Inflammatory macrophage (primary cell): ENCODE measurements at regions not wholly inside any gene's neighbourhood (a gene's known extent, or its start where the extent isn't known, plus 50 kb on each side); places are given as distances from the start of the nearest gene placed in this dataset.
"Not testable (repeated sequence)": the region's sequence is repeated elsewhere in the genome, so short reads cannot be mapped to it uniquely, and the experiment has no call there.

ENCODE experiments used
- DNase-seq, 2 donors: peaks; one replicate each; pipeline ENCODE4 v3.0.0-alpha.2; 2020 to 2022

DNA sequence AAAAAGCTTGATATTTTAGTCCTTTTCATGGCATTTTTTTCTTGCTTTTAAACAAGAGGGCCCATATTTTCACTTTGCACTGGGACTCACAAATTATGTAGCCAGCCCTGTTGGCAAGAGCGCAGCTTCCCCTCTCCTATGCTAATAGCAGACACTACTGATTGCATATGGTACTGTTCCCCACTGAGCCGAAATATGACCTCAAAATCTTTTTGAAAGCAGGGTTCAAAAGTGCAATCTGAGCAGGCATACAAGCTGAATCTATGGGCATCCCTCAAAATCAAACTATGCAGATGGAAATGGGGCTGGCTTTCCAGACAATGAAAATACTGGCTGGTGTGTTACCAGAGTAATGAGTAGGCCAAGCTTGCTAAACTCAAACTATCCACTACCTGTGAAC is 225.2 kb upstream of the SETMAR start:
- no peak for DNase-seq

GRCh38 chr3:4078903-4079302 is 224.3 kb upstream of the SETMAR start:
- peak in 1 of 2 donors; percentile 3 for DNase-seq

GRCh38 chr3:4079339-4080195 is 223.6 kb upstream of the SETMAR start:
- DNase-seq: no peak

- no peak for DNase-seq
These were observed 219.7 kb upstream of the SETMAR start for GRCh38 chr3:4083225-4084015.

- no peak for DNase-seq
These were observed 218.9 kb upstream of the SETMAR start for GRCh38 chr3:4084271-4084670.

DNA sequence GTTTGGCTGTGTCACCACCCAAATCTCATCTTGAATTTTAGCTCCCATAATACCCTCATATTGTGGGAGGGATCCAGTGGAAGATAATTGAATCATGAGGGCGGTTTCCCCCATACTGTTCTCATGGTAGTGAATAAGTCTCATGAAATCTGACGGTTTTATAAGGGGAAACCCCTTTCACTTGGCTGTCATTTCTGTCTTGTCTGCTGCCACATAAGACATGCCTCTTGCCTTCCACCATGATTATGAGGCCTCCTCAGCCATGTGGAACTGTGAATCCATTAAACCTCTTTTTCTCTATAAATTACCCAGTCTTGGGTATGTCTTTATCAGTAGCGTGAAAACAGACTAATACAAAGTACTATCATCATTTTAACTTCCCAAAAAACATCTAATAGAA is 216.5 kb upstream of the SETMAR start:
- not testable (repeated sequence) for DNase-seq

DNA sequence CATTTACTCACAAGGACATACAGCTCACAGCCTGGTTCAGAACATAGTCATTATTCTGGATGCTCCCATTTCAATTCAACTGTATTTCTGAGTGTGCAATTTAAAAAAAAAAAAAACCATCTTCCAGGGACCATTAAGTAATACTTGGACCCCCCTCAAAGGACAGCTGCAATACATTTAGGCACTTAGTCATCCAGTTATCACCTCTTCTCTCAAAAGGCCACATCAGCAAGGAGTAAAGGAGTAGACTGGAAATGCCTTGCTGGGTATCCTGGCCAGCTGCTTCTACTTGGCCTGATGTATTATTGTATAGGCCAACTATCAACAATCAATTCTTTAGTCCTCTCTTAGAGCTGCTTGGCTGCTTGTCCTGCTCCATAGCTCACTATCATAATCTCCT is 211.4 kb upstream of the SETMAR start:
- DNase-seq: no peak

- DNase-seq: no peak
These were observed 205.4 kb upstream of the SETMAR start for GRCh38 chr3:4097801-4098200.

DNA sequence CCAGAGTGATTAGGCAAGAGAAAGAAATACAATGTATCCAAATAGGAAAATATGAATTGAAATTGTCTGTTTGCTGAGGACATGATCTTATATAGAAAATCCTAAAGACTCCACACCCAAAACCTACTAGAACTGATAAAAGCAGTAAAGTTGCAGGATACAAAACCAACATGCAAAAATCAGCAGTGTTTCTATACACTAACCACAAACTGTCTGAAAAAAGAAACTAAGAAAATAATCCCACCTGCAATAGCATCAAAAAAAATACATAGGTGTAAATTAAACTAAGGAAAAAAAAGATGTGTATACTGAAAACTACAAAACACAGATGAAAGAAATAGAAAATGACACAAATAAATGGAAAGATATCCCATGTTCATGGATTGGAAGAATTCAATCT is 203.6 kb upstream of the SETMAR start:
- no peak for DNase-seq

DNA sequence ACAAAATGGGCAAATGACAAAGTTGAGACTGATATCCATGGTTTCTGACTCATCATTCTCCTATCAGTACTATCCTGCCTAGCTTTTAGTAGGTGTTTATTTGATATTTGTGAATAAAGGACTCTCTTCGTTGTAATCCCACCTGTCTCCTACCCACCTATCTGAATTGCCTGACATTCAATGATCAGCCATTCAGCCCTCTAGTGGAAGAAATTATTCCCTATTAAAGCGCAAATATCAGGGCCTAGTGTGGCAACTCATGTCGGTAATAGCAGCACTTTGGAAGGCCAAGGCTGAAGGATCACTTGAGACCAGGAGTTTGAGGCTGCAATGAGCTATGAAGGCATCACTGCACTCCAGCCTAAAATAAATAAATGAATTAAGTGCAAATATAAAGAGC is 195.7 kb upstream of the SETMAR start:
- DNase-seq: no peak

DNA sequence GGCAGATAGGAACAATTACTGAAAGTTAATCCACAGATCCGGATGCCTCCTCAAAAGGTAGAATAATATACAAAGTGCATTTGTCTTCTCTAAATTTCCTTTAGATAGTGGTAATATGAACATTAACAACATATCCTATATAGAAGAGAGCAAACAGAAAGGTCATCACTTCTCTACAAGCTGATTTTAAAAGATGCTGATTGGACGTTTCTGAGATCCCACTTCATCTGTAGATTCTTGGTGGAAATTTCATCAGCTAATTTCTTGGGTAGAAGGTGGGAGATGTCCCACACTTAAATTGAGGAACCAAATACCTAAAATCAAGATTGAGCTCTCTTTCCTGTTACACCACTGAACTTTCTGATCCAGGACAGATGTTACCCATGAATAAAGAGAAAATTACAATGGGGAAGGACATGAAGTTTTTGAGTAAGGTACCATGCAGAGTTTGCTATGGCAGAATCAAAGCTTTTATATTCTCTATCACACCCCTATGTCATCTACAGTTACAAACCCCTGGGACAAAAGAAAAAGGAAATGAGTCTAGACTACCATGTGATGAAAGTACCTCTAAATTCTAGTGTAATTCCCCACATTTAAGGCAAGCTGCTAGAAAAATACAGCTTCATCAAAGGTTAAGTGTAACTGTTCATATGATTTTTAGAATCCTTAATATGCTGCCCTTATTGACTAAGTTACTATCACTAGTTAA is 189.2 kb upstream of the SETMAR start:
- DNase-seq: peak in 1 of 2 donors; percentile 9

DNA sequence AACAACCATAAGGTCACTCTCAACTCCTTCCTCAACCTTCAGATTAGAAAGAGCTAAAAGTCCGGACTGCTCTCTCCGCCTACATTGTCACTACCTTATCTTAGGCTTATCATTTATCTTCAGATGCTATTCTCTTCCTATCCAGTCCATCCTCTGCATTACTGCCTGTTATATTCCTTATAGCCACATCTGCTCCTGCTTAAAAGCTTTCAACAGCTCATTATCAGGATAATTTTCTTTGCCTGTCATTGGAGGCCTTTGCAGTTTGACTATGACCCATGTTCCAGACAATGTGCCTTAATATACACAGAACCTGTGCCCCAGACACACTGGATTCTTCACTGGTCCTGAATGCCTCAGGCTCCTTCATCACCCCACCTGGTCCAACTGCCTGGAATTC is 184.1 kb upstream of the SETMAR start:
- DNase-seq: no peak

DNA sequence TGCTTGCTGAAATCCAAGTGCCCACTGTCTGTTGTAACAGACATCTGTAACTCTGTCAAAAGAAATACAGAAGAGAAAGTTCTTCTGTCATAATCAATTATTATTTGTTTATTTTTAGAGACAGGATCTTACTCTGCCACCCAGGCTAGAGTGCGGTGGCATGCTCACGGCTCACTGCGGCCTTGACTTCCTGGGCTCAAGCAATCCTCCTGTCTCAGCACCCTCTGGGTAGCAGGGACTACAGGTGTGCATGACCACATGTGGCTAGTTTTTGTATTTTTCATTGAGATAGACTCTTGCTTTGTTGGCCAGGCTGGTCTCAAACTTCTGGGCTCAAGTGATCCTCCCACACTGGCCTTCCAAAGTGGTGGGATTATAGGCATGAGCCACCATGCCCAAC is 177.6 kb upstream of the SETMAR start:
- DNase-seq: no peak

GRCh38 chr3:4138150-4138785 is 164.9 kb upstream of the SETMAR start:
- no peak for DNase-seq

DNA sequence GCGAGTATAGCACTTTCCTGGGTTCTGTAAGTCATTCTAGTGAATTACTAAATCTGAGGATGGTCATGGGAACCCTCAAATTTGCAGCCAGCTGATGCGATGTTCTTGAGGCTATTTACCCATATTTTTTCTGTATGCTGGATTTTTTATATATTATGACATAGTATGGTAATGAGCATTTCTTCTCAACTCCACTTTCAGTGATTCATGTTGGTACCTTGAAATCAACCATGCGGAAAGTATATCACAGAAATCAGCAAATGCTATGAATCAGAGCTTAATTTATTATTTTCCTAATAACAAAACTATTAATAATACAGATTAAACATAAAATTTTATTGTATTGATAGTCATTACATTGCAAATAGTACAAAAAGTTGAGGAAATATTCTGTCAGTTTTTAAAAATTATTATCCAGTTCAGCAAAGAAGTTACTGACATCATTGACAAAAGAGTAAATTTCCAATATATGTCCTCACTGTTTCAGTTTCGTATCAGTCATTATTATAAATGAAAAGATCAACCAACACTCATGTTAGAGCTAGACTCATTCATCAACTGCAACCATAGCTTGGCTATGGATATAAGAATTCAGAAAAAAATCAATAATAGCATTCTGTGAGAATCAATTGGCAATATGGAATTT is 164.3 kb upstream of the SETMAR start:
- DNase-seq: no peak

- no peak for DNase-seq
These were observed 163.6 kb upstream of the SETMAR start for GRCh38 chr3:4139462-4140140.

GRCh38 chr3:4140921-4141320 is 162.2 kb upstream of the SETMAR start:
- DNase-seq: no peak

DNA sequence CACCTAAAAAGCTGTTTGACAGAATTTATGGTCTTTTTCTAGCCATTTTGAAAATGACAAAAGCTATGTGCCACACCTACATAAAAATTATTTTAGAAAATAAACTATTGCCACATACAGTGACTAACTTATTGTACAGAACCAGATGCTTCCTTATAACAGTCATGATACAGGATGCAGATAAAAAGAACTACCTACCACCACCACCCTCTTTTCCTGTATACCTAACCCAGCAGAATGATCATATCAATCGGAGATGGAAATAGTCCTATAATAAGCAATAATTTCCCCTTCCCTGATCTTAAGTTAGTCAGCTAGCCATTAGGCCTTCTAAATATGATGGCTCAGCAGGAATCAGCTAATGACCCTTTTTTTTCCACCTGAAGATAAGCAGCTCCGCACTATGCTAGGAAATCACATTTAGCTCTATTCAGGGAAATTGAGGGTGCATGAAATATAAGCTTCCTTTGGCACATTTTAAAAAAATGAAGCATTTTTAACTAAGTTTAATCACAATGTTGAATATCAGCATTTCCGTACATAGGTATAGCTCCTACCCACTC is 155.5 kb upstream of the SETMAR start:
- no peak for DNase-seq

DNA sequence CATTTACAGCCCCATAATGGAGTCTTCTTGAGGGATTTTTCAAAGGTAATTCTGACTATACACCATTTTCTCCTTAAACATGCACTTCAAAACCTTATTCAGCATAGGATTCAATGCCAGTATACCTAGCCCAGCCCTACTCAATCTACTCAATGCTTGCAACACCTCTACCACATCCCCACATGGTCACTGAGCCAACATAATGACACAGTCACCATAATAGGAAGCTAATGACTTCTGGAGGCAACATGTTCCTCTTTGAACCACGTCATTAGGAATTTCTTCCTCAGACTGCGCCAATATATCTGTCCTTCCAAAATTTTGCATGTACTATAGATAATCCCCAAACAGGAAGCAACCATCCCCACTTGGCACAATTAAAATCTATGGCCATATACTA is 153.9 kb upstream of the SETMAR start:
- DNase-seq: peak; percentile 30 to 50

DNA sequence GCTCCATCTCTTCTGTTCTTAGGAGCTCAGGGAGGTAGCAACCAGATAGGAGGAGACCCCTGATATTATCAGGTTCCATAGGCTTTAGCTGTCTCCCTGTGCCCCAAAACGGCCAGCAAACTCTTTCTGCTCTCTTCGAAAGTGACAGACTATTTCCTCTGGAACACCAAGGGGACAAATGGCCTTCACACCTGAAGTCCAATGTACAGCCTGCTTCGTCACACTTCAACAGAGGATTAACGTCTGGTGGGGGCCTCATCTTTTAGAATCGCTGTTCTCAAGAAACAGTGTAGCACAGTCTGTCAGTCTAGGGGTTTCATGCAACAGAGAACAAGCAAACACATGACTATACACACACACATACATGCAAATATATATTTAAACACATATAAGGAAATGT is 152.4 kb upstream of the SETMAR start:
- no peak for DNase-seq

GRCh38 chr3:4151859-4152258 is 151.3 kb upstream of the SETMAR start:
- DNase-seq: no peak
